Thoracic aorta (tissue), 2 donors: ENCODE measurements at regions not wholly inside any gene's neighbourhood (a gene's known extent, or its start where the extent isn't known, plus 50 kb on each side); places are given as distances from the start of the nearest gene placed in this dataset.

Experiments
- ATAC-seq: fragments of 150-250 bp; one replicate; pipeline ENCODE4 v1.8.0; 2017; ENCODE audit warnings: low read depth; ENCODE audit not compliant: insufficient number of reproducible peaks, low FRiP score
- DNase-seq: peaks from one replicate; pipeline ENCODE4 v3.0.0-alpha.2; 2020; ENCODE audit warnings: low spot score
- H3K27ac ChIP-seq, 2 donors: fragments of 200-600 bp; sonication (generic); 1 replicate in 1 of 2; 2 replicates in 1 of 2; pipeline ENCODE4 v1.5.1; 2016; ENCODE audit warnings: mild to moderate bottlenecking in 2 of 2, moderate library complexity in 2 of 2
- H3K27me3 ChIP-seq: fragments of 200-600 bp; sonication (generic); replicated peaks from 2 replicates; pipeline ENCODE4 v1.6.0; 2016; ENCODE audit warnings: mild to moderate bottlenecking; ENCODE audit not compliant: insufficient read depth
- H3K36me3 ChIP-seq: fragments of 200-600 bp; sonication (generic); one replicate; pipeline ENCODE4 v1.5.1; 2016
- H3K4me1 ChIP-seq, 2 donors: fragments of 200-600 bp; sonication (generic); 1 replicate in 1 of 2; 2 replicates in 1 of 2; pipeline versions ENCODE4 v1.5.1 to v1.6.0; 2016; ENCODE audit warnings: low read depth in 2 of 2, mild to moderate bottlenecking in 1 of 2; ENCODE audit not compliant: control insufficient read depth in 1 of 2
- H3K4me3 ChIP-seq: fragments of 200-600 bp; sonication (generic); 2 replicates; pipeline ENCODE4 v1.5.1; 2016; ENCODE audit warnings: mild to moderate bottlenecking
- H3K9me3 ChIP-seq: fragments of 200-600 bp; sonication (generic); 2 replicates; pipeline ENCODE4 v1.5.1; 2016
- CTCF ChIP-seq: fragments of 200-600 bp; sonication (generic); IDR thresholded peaks from one replicate; pipeline ENCODE4 v1.5.1; 2019; ENCODE audit warnings: antibody characterized with exemption

GRCh38 chr3:178193846-178194245 is 342.4 kb upstream of the KCNMB2 start:
- Histone ChIP-seq H3K9me3 (no peaks in the 10 kb centered on the region), H3K4me3 (no peak overlapping the region), H3K27ac (no peak overlapping the region), H3K4me1 (peaks cover 20 to 34% of the 10 kb centered on the region in 2 donors), H3K36me3 (no peaks in the 10 kb centered on the region), H3K27me3 (no peaks in the 10 kb centered on the region)
- ATAC-seq (no peak), DNase-seq (no peak)
- no peak for TF ChIP-seq CTCF

GRCh38 chr3:178194539-178194938 is 341.7 kb upstream of the KCNMB2 start:
- Histone ChIP-seq H3K4me3 (no peak overlapping the region), H3K9me3 (no peaks in the 10 kb centered on the region), H3K27me3 (no peaks in the 10 kb centered on the region), H3K27ac (peak overlapping the region in 1 of 2 donors; percentile 29), H3K36me3 (no peaks in the 10 kb centered on the region), H3K4me1 (peaks cover 20 to 34% of the 10 kb centered on the region in 2 donors)
- TF ChIP-seq CTCF = no peak
- DNase-seq (no peak), ATAC-seq (no peak)

- ATAC-seq = no peak
- H3K27ac ChIP-seq = no peak overlapping the region
- no peaks in the 10 kb centered on the region for H3K27me3 ChIP-seq
- TF ChIP-seq CTCF = no peak
- no peak for DNase-seq
- H3K9me3 ChIP-seq = no peaks in the 10 kb centered on the region
- peaks cover 20 to 34% of the 10 kb centered on the region in 2 donors for H3K4me1 ChIP-seq
- H3K36me3 ChIP-seq = no peaks in the 10 kb centered on the region
- no peak overlapping the region for H3K4me3 ChIP-seq
Measured at GRCh38 chr3:178195824-178196223, 340.4 kb upstream of the KCNMB2 start.

GRCh38 chr3:178198329-178198728 is 337.9 kb upstream of the KCNMB2 start:
- Histone ChIP-seq H3K27ac (no peak overlapping the region), H3K4me1 (peaks cover 20 to 36% of the 10 kb centered on the region in 2 donors), H3K36me3 (no peaks in the 10 kb centered on the region), H3K4me3 (no peak overlapping the region), H3K9me3 (no peaks in the 10 kb centered on the region), H3K27me3 (no peaks in the 10 kb centered on the region)
- ATAC-seq (no peak), DNase-seq (no peak)
- TF ChIP-seq CTCF = no peak

- H3K27ac ChIP-seq = no peak overlapping the region
- DNase-seq (no peak), ATAC-seq (no peak)
- no peaks in the 10 kb centered on the region for H3K36me3 ChIP-seq
- no peaks in the 10 kb centered on the region for H3K9me3 ChIP-seq
- H3K4me3 ChIP-seq = no peak overlapping the region
- no peaks in the 10 kb centered on the region for H3K27me3 ChIP-seq
- TF ChIP-seq CTCF = no peak
- peaks cover 15 to 34% of the 10 kb centered on the region in 2 donors for H3K4me1 ChIP-seq
Measured at GRCh38 chr3:178200316-178200715, 335.9 kb upstream of the KCNMB2 start.
